ENCODE measurements at regions not wholly inside any gene's neighbourhood (a gene's known extent, or its start where the extent isn't known, plus 50 kb on each side); places are given as distances from the start of the nearest gene placed in this dataset.

DNA sequence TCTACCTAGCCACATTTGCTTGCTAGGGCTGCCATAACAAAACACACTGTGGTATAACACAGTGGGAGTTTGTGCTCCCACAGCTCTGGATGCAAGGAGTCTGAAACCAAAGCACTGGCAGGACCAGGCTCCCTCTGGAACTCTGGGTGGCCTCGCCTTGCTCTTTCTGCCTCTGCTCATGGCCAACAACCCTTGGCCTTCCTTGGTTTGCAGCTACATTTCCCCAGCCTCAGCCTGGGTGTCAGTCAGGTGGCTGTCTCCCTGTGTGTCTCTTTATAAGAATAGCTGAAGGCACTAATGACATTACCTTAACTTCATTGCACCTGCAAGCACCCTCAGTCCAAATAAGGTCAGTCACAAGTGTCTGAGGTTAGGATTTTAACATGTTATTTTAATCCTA is 101.0 kb upstream of the IRX2 start:
- Histone ChIP-seq H2BK12ac (ENCODE audit: low read depth, low read length) (no peak overlapping the region), H3K18ac (ENCODE audit: extremely low read depth, low read length) (no peak overlapping the region), H3K23ac (ENCODE audit: insufficient read length) (no peak overlapping the region), H2BK15ac (ENCODE audit: low read length) (no peak overlapping the region), H3K9ac (replicated peaks in 1 of 4; ENCODE audit: extremely low read depth in 1 of 4, low read depth in 3 of 4, low read length in 3 of 4) (no peak overlapping the region), H3K4me1 (replicated peaks in 1 of 4; ENCODE audit: control insufficient read depth in 3 of 4, insufficient read depth in 4 of 4, low read length in 3 of 4) (0 out of 7 replicates have a peak, but pooled peaks cover 0 to 2% (median 0%) of the 10 kb centered on the region in 4 experiments), H2AK5ac (ENCODE audit: low read depth, low read length) (no peak overlapping the region), H3K79me1 (ENCODE audit: low read depth, low read length) (no peaks in the 10 kb centered on the region), H4K5ac (ENCODE audit: insufficient read length, low read depth, low read length) (no peak overlapping the region), H3K4me3 (ENCODE audit: extremely low read depth in 1 of 4, insufficient read depth in 2 of 4, low read depth in 3 of 4, low read length in 4 of 4) (no peak overlapping the region), H3K4me2 (ENCODE audit: insufficient read depth in 1 of 2, low read depth in 2 of 2, low read length in 2 of 2) (no peak overlapping the region), H3K9me3 (ENCODE audit: insufficient read depth in 2 of 2, low read depth in 1 of 2, low read length in 1 of 2) (no peaks in the 10 kb centered on the region), H3K56ac (replicated peaks; ENCODE audit: insufficient read length, low read depth, low read length) (no peak overlapping the region), H2BK5ac (ENCODE audit: low read depth, low read length) (no peak overlapping the region), H3K79me2 (ENCODE audit: control insufficient read depth in 1 of 2, insufficient read depth in 2 of 2, low read length in 2 of 2) (no peaks in the 10 kb centered on the region), H2BK120ac (replicated peaks; ENCODE audit: low read depth, low read length) (no peak overlapping the region), H3K36me3 (ENCODE audit: control insufficient read depth in 2 of 4, insufficient read depth in 4 of 4, low read length in 3 of 4) (no peaks in the 10 kb centered on the region), H4K8ac (ENCODE audit: extremely low read depth, insufficient read depth, low read length) (no peak overlapping the region), H3K23me2 (ENCODE audit: low read depth, low read length) (no peaks in the 10 kb centered on the region), H2AFZ (ENCODE audit: low read length) (no peak overlapping the region), H3K27ac (ENCODE audit: low read depth, low read length) (no peak overlapping the region), H4K91ac (replicated peaks; ENCODE audit: insufficient read length, low read length) (no peak overlapping the region), H3K27me3 (replicated peaks in 1 of 4; ENCODE audit: control insufficient read depth in 3 of 4, extremely low read depth in 1 of 4, insufficient read depth in 3 of 4, low read length in 3 of 4) (no peaks in the 10 kb centered on the region), H3K14ac (ENCODE audit: insufficient read length) (no peak overlapping the region), H2BK20ac (ENCODE audit: low read length) (no peak overlapping the region), H4K20me1 (replicated peaks in 1 of 2; ENCODE audit: control insufficient read depth in 1 of 2, insufficient read depth in 2 of 2, low read length in 2 of 2) (no peaks in the 10 kb centered on the region), H3K4ac (replicated peaks; ENCODE audit: insufficient read length, low read depth, low read length) (no peak overlapping the region)
- DNase-seq (ENCODE audit: low read depth in 1 of 2, low spot score in 2 of 2) (no peak), FAIRE-seq (no peak)
- CTCF ChIA-PET (ENCODE audit: partially characterized antibody), result no interaction called here
- WGBS, 2 experiments (ENCODE audit: extremely low coverage in 1 of 2, insufficient coverage in 1 of 2, insufficient read length in 1 of 2, insufficient replicate concordance in 2 of 2, low coverage in 1 of 2, low lambda C conversion rate in 2 of 2, missing lambda C conversion rate in 1 of 2), result 100% methylated on average over 1 of the region's 1 CpG; no CpG with 5 or more reads in 1 of the 2 experiments
- TF ChIP-seq POLR2A (IDR thresholded peaks at IDR 0.05; ENCODE audit: control extremely low read depth in 1 of 2, low read depth in 2 of 2, low read length in 2 of 2) (no peak), JUN (IDR thresholded peaks at IDR 0.05; ENCODE audit: low read depth, low read length) (no peak), CTBP2 (IDR thresholded peaks at IDR 0.05; ENCODE audit: borderline replicate concordance, insufficient read depth, insufficient read length, low read length) (no peak), TEAD4 (IDR thresholded peaks at IDR 0.05; ENCODE audit: low read depth, low read length) (no peak), KDM5A (IDR thresholded peaks at IDR 0.05; ENCODE audit: low read length) (no peak), YY1 (IDR thresholded peaks at IDR 0.05; ENCODE audit: low read depth, low read length) (no peak), SIN3A (conservative IDR thresholded peaks at IDR 0.05 in 1 of 2, IDR thresholded peaks at IDR 0.05 in 1 of 2; ENCODE audit: low read depth in 1 of 2, low read length in 2 of 2) (no peak)
- POLR2A ChIA-PET (ENCODE audit: partially characterized antibody), result no interaction called here
